HL-60 (cell line): ENCODE measurements at regions not wholly inside any gene's neighbourhood (a gene's known extent, or its start where the extent isn't known, plus 50 kb on each side); places are given as distances from the start of the nearest gene placed in this dataset.

ENCODE experiments used
- DNase-seq, 2 experiments: peaks; one replicate each; pipeline ENCODE4 v3.0.0-alpha.2; 2010 to 2020; ENCODE audit warnings: low read depth in 1 of 2, low spot score in 1 of 2
- H3K27ac ChIP-seq: fragments of 250-450 bp; sonication (Bioruptor Pico); replicated peaks from 2 replicates; pipeline ENCODE4 v1.5.1; 2020; ENCODE audit warnings: mild to moderate bottlenecking, moderate library complexity
- H3K27me3 ChIP-seq: fragments of 250-450 bp; sonication (Bioruptor Pico); 2 replicates; pipeline ENCODE4 v1.5.1; 2021; ENCODE audit warnings: mild to moderate bottlenecking, moderate library complexity; ENCODE audit not compliant: insufficient read depth, poor library complexity, severe bottlenecking
- H3K4me3 ChIP-seq: replicated peaks from 2 replicates; pipeline ENCODE4 v1.5.1; 2011; ENCODE audit warnings: mild to moderate bottlenecking, control low read depth, low read length; ENCODE audit not compliant: insufficient read depth
- GABPA ChIP-seq: IDR thresholded peaks from 2 replicates; pipeline ENCODE4 v1.6.1; 2012; ENCODE audit warnings: low read depth
- POLR2AphosphoS5 ChIP-seq: IDR thresholded peaks from 2 replicates; pipeline ENCODE4 v1.6.1; 2012; ENCODE audit warnings: low read depth
- SPI1 ChIP-seq: IDR thresholded peaks from 2 replicates; pipeline ENCODE4 v1.6.1; 2012; ENCODE audit warnings: low read depth, mild to moderate bottlenecking, borderline replicate concordance
- TF ChIP-seq, protein P1 (sequence below): IDR thresholded peaks from one replicate; pipeline ENCODE4 v1.5.1; 2011; ENCODE audit warnings: low read length, control low read depth, inconsistent platforms; ENCODE audit not compliant: insufficient read depth
- TF ChIP-seq, protein P2 (sequence below): IDR thresholded peaks from 2 replicates; pipeline ENCODE4 v1.6.1; 2012; ENCODE audit warnings: low read depth; ENCODE audit not compliant: insufficient replicate concordance

DNA sequence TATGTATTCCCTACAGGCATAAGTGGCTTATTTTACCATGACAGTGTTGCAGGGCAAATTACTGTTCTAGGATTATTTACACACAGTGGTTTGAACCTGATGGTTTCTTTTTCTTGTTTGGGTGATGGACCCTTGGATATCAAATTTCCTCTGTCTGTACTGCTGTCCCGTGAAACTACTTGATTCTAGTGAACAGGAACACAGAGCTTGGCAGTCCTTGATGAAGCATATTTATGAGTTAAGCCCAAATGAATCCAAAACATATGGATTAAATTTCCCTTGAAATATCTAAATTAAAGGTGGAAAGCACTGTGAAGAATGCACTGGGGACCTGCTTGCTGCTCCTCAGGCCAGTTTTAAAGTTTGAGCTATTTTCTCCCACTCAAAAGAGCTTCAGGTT lies 635.3 kb downstream of the INHBA start:
- no peak for DNase-seq
- H3K27ac ChIP-seq: no peak overlapping the region
- TF ChIP-seq, protein P1, sequence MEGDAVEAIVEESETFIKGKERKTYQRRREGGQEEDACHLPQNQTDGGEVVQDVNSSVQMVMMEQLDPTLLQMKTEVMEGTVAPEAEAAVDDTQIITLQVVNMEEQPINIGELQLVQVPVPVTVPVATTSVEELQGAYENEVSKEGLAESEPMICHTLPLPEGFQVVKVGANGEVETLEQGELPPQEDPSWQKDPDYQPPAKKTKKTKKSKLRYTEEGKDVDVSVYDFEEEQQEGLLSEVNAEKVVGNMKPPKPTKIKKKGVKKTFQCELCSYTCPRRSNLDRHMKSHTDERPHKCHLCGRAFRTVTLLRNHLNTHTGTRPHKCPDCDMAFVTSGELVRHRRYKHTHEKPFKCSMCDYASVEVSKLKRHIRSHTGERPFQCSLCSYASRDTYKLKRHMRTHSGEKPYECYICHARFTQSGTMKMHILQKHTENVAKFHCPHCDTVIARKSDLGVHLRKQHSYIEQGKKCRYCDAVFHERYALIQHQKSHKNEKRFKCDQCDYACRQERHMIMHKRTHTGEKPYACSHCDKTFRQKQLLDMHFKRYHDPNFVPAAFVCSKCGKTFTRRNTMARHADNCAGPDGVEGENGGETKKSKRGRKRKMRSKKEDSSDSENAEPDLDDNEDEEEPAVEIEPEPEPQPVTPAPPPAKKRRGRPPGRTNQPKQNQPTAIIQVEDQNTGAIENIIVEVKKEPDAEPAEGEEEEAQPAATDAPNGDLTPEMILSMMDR: no peak
- TF ChIP-seq GABPA: no peak
- TF ChIP-seq, protein P2, sequence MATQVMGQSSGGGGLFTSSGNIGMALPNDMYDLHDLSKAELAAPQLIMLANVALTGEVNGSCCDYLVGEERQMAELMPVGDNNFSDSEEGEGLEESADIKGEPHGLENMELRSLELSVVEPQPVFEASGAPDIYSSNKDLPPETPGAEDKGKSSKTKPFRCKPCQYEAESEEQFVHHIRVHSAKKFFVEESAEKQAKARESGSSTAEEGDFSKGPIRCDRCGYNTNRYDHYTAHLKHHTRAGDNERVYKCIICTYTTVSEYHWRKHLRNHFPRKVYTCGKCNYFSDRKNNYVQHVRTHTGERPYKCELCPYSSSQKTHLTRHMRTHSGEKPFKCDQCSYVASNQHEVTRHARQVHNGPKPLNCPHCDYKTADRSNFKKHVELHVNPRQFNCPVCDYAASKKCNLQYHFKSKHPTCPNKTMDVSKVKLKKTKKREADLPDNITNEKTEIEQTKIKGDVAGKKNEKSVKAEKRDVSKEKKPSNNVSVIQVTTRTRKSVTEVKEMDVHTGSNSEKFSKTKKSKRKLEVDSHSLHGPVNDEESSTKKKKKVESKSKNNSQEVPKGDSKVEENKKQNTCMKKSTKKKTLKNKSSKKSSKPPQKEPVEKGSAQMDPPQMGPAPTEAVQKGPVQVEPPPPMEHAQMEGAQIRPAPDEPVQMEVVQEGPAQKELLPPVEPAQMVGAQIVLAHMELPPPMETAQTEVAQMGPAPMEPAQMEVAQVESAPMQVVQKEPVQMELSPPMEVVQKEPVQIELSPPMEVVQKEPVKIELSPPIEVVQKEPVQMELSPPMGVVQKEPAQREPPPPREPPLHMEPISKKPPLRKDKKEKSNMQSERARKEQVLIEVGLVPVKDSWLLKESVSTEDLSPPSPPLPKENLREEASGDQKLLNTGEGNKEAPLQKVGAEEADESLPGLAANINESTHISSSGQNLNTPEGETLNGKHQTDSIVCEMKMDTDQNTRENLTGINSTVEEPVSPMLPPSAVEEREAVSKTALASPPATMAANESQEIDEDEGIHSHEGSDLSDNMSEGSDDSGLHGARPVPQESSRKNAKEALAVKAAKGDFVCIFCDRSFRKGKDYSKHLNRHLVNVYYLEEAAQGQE: no peak
- TF ChIP-seq SPI1: no peak
- TF ChIP-seq POLR2AphosphoS5: no peak
- H3K27me3 ChIP-seq: no peaks in the 10 kb centered on the region
- no peak overlapping the region for H3K4me3 ChIP-seq

DNA sequence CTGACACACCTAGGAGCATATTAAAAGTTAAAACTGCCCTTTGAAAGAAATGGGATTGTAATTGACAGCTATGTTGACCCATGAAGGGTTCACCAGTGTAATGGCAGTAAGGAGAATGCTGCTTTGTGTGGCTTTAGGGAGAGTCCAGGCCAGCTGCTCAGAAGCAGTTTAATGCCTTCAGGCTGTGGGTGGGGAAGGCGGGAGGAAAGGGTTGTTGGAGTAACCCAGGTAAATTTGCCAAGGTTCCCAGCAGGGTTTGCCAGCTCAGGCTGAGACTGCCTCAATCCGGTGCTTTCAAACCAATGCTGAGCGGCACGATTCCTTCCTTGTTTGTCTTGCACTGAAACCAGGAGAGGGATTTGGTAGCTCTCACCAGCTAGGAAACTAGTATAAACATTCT lies 637.2 kb downstream of the INHBA start:
- Histone ChIP-seq H3K27ac (no peak overlapping the region), H3K4me3 (no peak overlapping the region), H3K27me3 (no peaks in the 10 kb centered on the region)
- no peak for DNase-seq
- TF ChIP-seq, protein P1: no peak
- TF ChIP-seq SPI1 (no peak), POLR2AphosphoS5 (no peak), GABPA (no peak)
- TF ChIP-seq, protein P2: no peak

DNA sequence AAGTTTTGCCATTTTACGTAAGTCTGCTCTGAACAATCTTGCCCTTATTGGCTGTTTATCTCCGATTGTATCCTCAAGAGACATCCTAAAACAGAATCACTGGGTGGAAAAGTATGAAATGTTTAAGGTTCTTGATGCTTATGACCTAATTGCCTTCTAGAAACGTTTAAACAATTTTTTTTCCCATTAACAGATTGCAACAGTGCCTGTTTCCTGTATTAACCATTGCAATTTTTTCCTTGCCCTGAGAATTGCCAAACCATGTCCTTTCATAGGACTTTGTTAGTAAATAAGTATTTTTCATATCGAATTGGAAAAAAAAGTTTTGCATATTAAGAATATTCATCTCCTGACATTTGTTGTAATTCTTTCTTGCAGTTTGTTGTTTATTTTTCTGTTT lies 639.8 kb downstream of the INHBA start:
- no peak overlapping the region for H3K27ac ChIP-seq
- TF ChIP-seq POLR2AphosphoS5 (no peak), SPI1 (no peak)
- TF ChIP-seq, protein P2: no peak
- no peak overlapping the region for H3K4me3 ChIP-seq
- no peaks in the 10 kb centered on the region for H3K27me3 ChIP-seq
- DNase-seq: no peak

GRCh38 chr7:41060796-41061195 lies 642.1 kb downstream of the INHBA start:
- Histone ChIP-seq H3K27ac (no peak overlapping the region), H3K4me3 (no peak overlapping the region), H3K27me3 (no peaks in the 10 kb centered on the region)
- no peak for DNase-seq
- no peak for TF ChIP-seq POLR2AphosphoS5
- TF ChIP-seq, protein P1: no peak
